ENCODE measurements at regions not wholly inside any gene's neighbourhood (a gene's known extent, or its start where the extent isn't known, plus 50 kb on each side); places are given as distances from the start of the nearest gene placed in this dataset.

- Histone ChIP-seq H3K27me3 (replicated peaks in 1 of 4; ENCODE audit: control insufficient read depth in 3 of 4, extremely low read depth in 1 of 4, insufficient read depth in 3 of 4, low read length in 3 of 4) (no peaks in the 10 kb centered on the region), H2BK20ac (ENCODE audit: low read length) (no peak overlapping the region), H2BK15ac (ENCODE audit: low read length) (no peak overlapping the region), H3K79me1 (ENCODE audit: low read depth, low read length) (no peaks in the 10 kb centered on the region), H2AFZ (ENCODE audit: low read length) (no peak overlapping the region), H3K9ac (replicated peaks in 1 of 4; ENCODE audit: extremely low read depth in 1 of 4, low read depth in 3 of 4, low read length in 3 of 4) (no peak overlapping the region), H3K23ac (ENCODE audit: insufficient read length) (no peak overlapping the region), H4K8ac (ENCODE audit: extremely low read depth, insufficient read depth, low read length) (no peak overlapping the region), H4K20me1 (replicated peaks in 1 of 2; ENCODE audit: control insufficient read depth in 1 of 2, insufficient read depth in 2 of 2, low read length in 2 of 2) (no peaks in the 10 kb centered on the region), H2BK12ac (ENCODE audit: low read depth, low read length) (no peak overlapping the region), H3K18ac (ENCODE audit: extremely low read depth, low read length) (no peak overlapping the region), H2BK5ac (ENCODE audit: low read depth, low read length) (no peak overlapping the region), H3K36me3 (ENCODE audit: control insufficient read depth in 2 of 4, insufficient read depth in 4 of 4, low read length in 3 of 4) (no peaks in the 10 kb centered on the region), H3K23me2 (ENCODE audit: low read depth, low read length) (no peaks in the 10 kb centered on the region), H3K4me1 (replicated peaks in 1 of 4; ENCODE audit: control insufficient read depth in 3 of 4, insufficient read depth in 4 of 4, low read length in 3 of 4) (no peaks in the 10 kb centered on the region; a peak in 1 of 7 replicates), H3K4ac (replicated peaks; ENCODE audit: insufficient read length, low read depth, low read length) (no peak overlapping the region), H4K91ac (replicated peaks; ENCODE audit: insufficient read length, low read length) (no peak overlapping the region), H3K4me2 (ENCODE audit: insufficient read depth in 1 of 2, low read depth in 2 of 2, low read length in 2 of 2) (no peak overlapping the region), H3K79me2 (ENCODE audit: control insufficient read depth in 1 of 2, insufficient read depth in 2 of 2, low read length in 2 of 2) (no peaks in the 10 kb centered on the region), H2AK5ac (ENCODE audit: low read depth, low read length) (no peak overlapping the region), H3K27ac (ENCODE audit: low read depth, low read length) (no peak overlapping the region), H3K14ac (ENCODE audit: insufficient read length) (no peak overlapping the region), H4K5ac (ENCODE audit: insufficient read length, low read depth, low read length) (no peak overlapping the region), H3K4me3 (ENCODE audit: extremely low read depth in 1 of 4, insufficient read depth in 2 of 4, low read depth in 3 of 4, low read length in 4 of 4) (no peak overlapping the region), H3K56ac (replicated peaks; ENCODE audit: insufficient read length, low read depth, low read length) (no peak overlapping the region), H3K9me3 (ENCODE audit: insufficient read depth in 2 of 2, low read depth in 1 of 2, low read length in 1 of 2) (peaks cover 7% of the 10 kb centered on the region in 2 experiments; a peak in 3 of 4 replicates), H2BK120ac (replicated peaks; ENCODE audit: low read depth, low read length) (no peak overlapping the region)
- TF ChIP-seq CHD1 (IDR thresholded peaks at IDR 0.05; ENCODE audit: low read depth, low read length) (no peak), CEBPB (IDR thresholded peaks at IDR 0.05; ENCODE audit: low read depth, low read length) (no peak), CBX8 (IDR thresholded peaks at IDR 0.05; ENCODE audit: borderline replicate concordance, low read depth, low read length) (no peak), RXRA (IDR thresholded peaks at IDR 0.05; ENCODE audit: insufficient read depth, low read depth, low read length) (no peak), TAF7 (optimal IDR thresholded peaks at IDR 0.05; ENCODE audit: borderline replicate concordance, low read depth, low read length) (no peak), BCL11A (IDR thresholded peaks at IDR 0.05; ENCODE audit: low read depth in 2 of 2, low read length in 2 of 2) (no peak), CTBP2 (IDR thresholded peaks at IDR 0.05; ENCODE audit: borderline replicate concordance, insufficient read depth, insufficient read length, low read length) (no peak), BRCA1 (IDR thresholded peaks at IDR 0.05; ENCODE audit: low read depth, low read length) (no peak), MAX (IDR thresholded peaks at IDR 0.05) (no peak), SIRT6 (IDR thresholded peaks at IDR 0.05; ENCODE audit: low read length) (no peak)
- DNase-seq (ENCODE audit: low read depth in 1 of 2, low spot score in 2 of 2) (no peak), FAIRE-seq (no peak)
- WGBS, 2 experiments (ENCODE audit: extremely low coverage in 1 of 2, insufficient coverage in 1 of 2, insufficient read length in 1 of 2, insufficient replicate concordance in 2 of 2, low coverage in 1 of 2, low lambda C conversion rate in 2 of 2, missing lambda C conversion rate in 1 of 2), result 87% methylated on average over 3 of the region's 3 CpGs; no CpG with 5 or more reads in 1 of the 2 experiments
- CTCF ChIA-PET (ENCODE audit: partially characterized antibody), result no interaction called here
- POLR2A ChIA-PET (ENCODE audit: partially characterized antibody), result no interaction called here
These were observed 976.1 kb upstream of the MAP3K7 start for GRCh38 chr6:91562955-91563354.

Data from H1 (cell line).